ENCODE measurements at regions not wholly inside any gene's neighbourhood (a gene's known extent, or its start where the extent isn't known, plus 50 kb on each side); places are given as distances from the start of the nearest gene placed in this dataset.

DNA sequence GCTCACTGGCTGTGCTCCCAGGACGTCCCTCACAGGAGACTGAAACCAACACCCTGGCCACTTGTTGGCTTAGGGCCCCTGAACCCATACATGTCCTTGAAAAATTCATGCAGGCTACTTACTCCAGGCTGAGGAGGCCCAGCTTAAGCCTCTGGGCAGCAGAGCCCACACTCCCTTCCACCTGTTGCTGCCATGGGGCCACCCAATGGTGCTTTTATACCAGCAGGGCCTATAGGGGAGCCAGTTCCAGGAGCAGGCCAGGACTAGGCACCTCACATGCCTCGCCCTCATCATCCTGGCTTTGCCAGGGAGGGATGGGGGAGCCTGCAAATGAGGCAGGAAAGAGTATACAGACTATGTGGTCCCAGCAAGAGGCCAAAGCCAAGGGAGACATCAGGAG, 181.7 kb upstream of the NECTIN1 start:
- no peaks in the 10 kb centered on the region for H4K20me1 ChIP-seq (ENCODE audit: insufficient read depth, low read length)
- H3K4me2 ChIP-seq (replicated peaks; ENCODE audit: extremely low read depth, low read length, poor library complexity, severe bottlenecking), result no peak overlapping the region
- no peak overlapping the region for H3K4me3 ChIP-seq (replicated peaks in 1 of 3; ENCODE audit: low read depth in 2 of 3, low read length in 3 of 3)
- TF ChIP-seq CTCF (IDR thresholded peaks at IDR 0.05), result no peak
- no peak for DNase-seq
- H3K36me3 ChIP-seq (replicated peaks in 1 of 2; ENCODE audit: control insufficient read depth in 1 of 2, insufficient read depth in 2 of 2, low read length in 2 of 2), result no peaks in the 10 kb centered on the region
- WGBS (ENCODE audit: insufficient coverage), result 100% methylated on average over 1 of the region's 2 CpGs
- H3K79me2 ChIP-seq (ENCODE audit: insufficient read depth, low read length), result no peaks in the 10 kb centered on the region
- Mint-ChIP-seq H3K36me3 (no peaks in the 10 kb centered on the region), H3K4me3 (no peak overlapping the region), H3K27me3 (ENCODE audit: low read depth in 3 of 3) (peaks cover 14 to 19% (median 17%) of the 10 kb centered on the region in 3 donors), H3K4me1 (no peaks in the 10 kb centered on the region), H3K27ac (no peak overlapping the region), H3K9me3 (peaks cover 2 to 10% (median 4%) of the 10 kb centered on the region in 7 donors)
- H3K9me3 ChIP-seq (replicated peaks in 1 of 2; ENCODE audit: control insufficient read depth in 1 of 2, insufficient read depth in 1 of 2, low read length in 2 of 2), result peaks cover 0 to 7% of the 10 kb centered on the region in 2 donors
- H3K27ac ChIP-seq (ENCODE audit: low read depth in 1 of 2, low read length in 2 of 2), result no peak overlapping the region
- no peak overlapping the region for H2AFZ ChIP-seq (ENCODE audit: insufficient read depth, low read depth, low read length, poor library complexity, severe bottlenecking)
- intact Hi-C loops (cut with micrococcal nuclease), result no loop called here
- no peaks in the 10 kb centered on the region for H3K27me3 ChIP-seq (ENCODE audit: control insufficient read depth in 2 of 2, insufficient read depth in 2 of 2, low read length in 2 of 2)
- no peak overlapping the region for H3K9ac ChIP-seq (ENCODE audit: insufficient read depth, low read length, poor library complexity, severe bottlenecking)
- no peaks in the 10 kb centered on the region for H3K4me1 ChIP-seq (ENCODE audit: control insufficient read depth in 1 of 2, insufficient read depth in 2 of 2, low read length in 2 of 2)

DNA sequence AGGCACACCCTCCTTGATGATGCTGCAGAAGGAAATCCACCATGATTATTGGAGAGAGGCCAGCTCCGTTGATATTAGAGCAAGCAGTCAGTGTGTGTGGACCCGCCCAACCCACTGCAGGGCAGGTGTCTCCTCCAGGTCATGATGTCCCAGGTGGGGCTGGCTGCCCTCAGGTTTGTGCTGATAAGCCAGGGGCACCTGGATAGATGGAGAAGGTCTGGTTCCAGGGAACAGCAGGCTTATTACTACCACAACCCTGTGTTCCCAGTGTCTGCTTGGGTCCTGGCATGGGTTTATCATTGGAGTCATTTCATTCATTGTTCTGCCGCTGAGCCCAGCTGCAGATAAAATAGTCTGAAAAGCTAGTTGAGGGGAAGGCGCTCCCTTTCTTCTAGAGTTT, 181.1 kb upstream of the NECTIN1 start:
- no peak overlapping the region for H3K4me2 ChIP-seq (replicated peaks; ENCODE audit: extremely low read depth, low read length, poor library complexity, severe bottlenecking)
- H3K9ac ChIP-seq (ENCODE audit: insufficient read depth, low read length, poor library complexity, severe bottlenecking), result no peak overlapping the region
- Mint-ChIP-seq H3K36me3 (no peaks in the 10 kb centered on the region), H3K4me3 (no peak overlapping the region), H3K4me1 (no peaks in the 10 kb centered on the region), H3K27me3 (ENCODE audit: low read depth in 3 of 3) (peaks cover 14 to 19% (median 18%) of the 10 kb centered on the region in 3 donors), H3K27ac (no peak overlapping the region), H3K9me3 (peaks cover 2 to 5% (median 2%) of the 10 kb centered on the region in 7 donors)
- no peak for TF ChIP-seq CTCF (IDR thresholded peaks at IDR 0.05)
- H3K27ac ChIP-seq (ENCODE audit: low read depth in 1 of 2, low read length in 2 of 2), result no peak overlapping the region
- no peaks in the 10 kb centered on the region for H4K20me1 ChIP-seq (ENCODE audit: insufficient read depth, low read length)
- WGBS (ENCODE audit: insufficient coverage), result 84% methylated on average over 4 of the region's 4 CpGs
- H3K79me2 ChIP-seq (ENCODE audit: insufficient read depth, low read length), result no peaks in the 10 kb centered on the region
- DNase-seq, result no peak
- H3K36me3 ChIP-seq (replicated peaks in 1 of 2; ENCODE audit: control insufficient read depth in 1 of 2, insufficient read depth in 2 of 2, low read length in 2 of 2), result no peaks in the 10 kb centered on the region
- no peaks in the 10 kb centered on the region for H3K27me3 ChIP-seq (ENCODE audit: control insufficient read depth in 2 of 2, insufficient read depth in 2 of 2, low read length in 2 of 2)
- H3K9me3 ChIP-seq (replicated peaks in 1 of 2; ENCODE audit: control insufficient read depth in 1 of 2, insufficient read depth in 1 of 2, low read length in 2 of 2), result peaks cover 0 to 3% of the 10 kb centered on the region in 2 donors
- H3K4me3 ChIP-seq (replicated peaks in 1 of 3; ENCODE audit: low read depth in 2 of 3, low read length in 3 of 3), result no peak overlapping the region
- H2AFZ ChIP-seq (ENCODE audit: insufficient read depth, low read depth, low read length, poor library complexity, severe bottlenecking), result no peak overlapping the region
- intact Hi-C loops (cut with micrococcal nuclease), result no loop called here
- H3K4me1 ChIP-seq (ENCODE audit: control insufficient read depth in 1 of 2, insufficient read depth in 2 of 2, low read length in 2 of 2), result no peaks in the 10 kb centered on the region
